MCF 10A (cell line): ENCODE measurements at regions not wholly inside any gene's neighbourhood (a gene's known extent, or its start where the extent isn't known, plus 50 kb on each side); places are given as distances from the start of the nearest gene placed in this dataset.
A peak's percentile ranks its signal among the peaks of the same experiment; 100 is the strongest.

Source experiments
- BruUV-seq: library from RNA; stranded (reverse); fragments of 400-500 nt; replicated peaks from 2 replicates; lab custom pipeline; 2021; lab: Mats Ljungman, UMichigan
- CTCF ChIA-PET: fragments of 300-600 bp; sonication (Branson Sonifier 250); formaldehyde crosslinking; extraction: SDS; loops from one replicate; lab custom pipeline; 2021; ENCODE audit warnings: antibody characterized with exemption, inconsistent platforms; lab: Yijun Ruan, JAX
- POLR2A ChIA-PET: fragments of 300-600, 350-650 bp; sonication (Branson Sonifier 250); formaldehyde crosslinking; extraction: SDS; loops from one replicate; lab custom pipeline; 2020; ENCODE audit warnings: antibody characterized with exemption, inconsistent platforms; lab: Yijun Ruan, JAX
- DNase-seq: peaks from one replicate; pipeline ENCODE4 v3.0.0-alpha.2; 2018; ENCODE audit not compliant: unreplicated experiment
- H3K27ac Mint-ChIP-seq: one replicate; pipeline ENCODE4 v1.8.0; 2022; ENCODE audit warnings: mild to moderate bottlenecking, low read depth, mixed read lengths; ENCODE audit not compliant: unreplicated experiment
- H3K27me3 Mint-ChIP-seq: one replicate; pipeline ENCODE4 v1.8.0; 2022; ENCODE audit warnings: mixed read lengths; ENCODE audit not compliant: insufficient read depth, unreplicated experiment
- H3K36me3 Mint-ChIP-seq: one replicate; pipeline ENCODE4 v1.8.0; 2022; ENCODE audit warnings: mild to moderate bottlenecking, moderate library complexity, mixed read lengths; ENCODE audit not compliant: insufficient read depth, unreplicated experiment
- H3K4me1 Mint-ChIP-seq: one replicate; pipeline ENCODE4 v1.8.0; 2022; ENCODE audit warnings: mixed read lengths; ENCODE audit not compliant: insufficient read depth, unreplicated experiment
- H3K4me3 Mint-ChIP-seq: one replicate; pipeline ENCODE4 v1.8.0; 2022; ENCODE audit warnings: mild to moderate bottlenecking, moderate library complexity, mixed read lengths; ENCODE audit not compliant: unreplicated experiment
- H3K9me3 Mint-ChIP-seq: one replicate; pipeline ENCODE4 v1.8.0; 2022; ENCODE audit warnings: mixed read lengths; ENCODE audit not compliant: unreplicated experiment
- CTCF ChIP-seq: fragments of 200-600 bp; IDR thresholded peaks from one replicate; pipeline ENCODE4 v1.8.0; 2022; ENCODE audit warnings: antibody characterized with exemption, mild to moderate bottlenecking; ENCODE audit not compliant: unreplicated experiment
- intact Hi-C: fragments of 100-400 bp; cut with micrococcal nuclease; formaldehyde crosslinking; loops from 2 replicates; pipeline ENCODE4 v1.14.1; 2022

GRCh38 chr4:123659730-123660129 lies 263.1 kb downstream of the SPRY1 start:
- Mint-ChIP-seq H3K4me3 (no peak overlapping the region), H3K4me1 (no peaks in the 10 kb centered on the region), H3K27ac (no peak overlapping the region), H3K36me3 (no peaks in the 10 kb centered on the region), H3K9me3 (no peaks in the 10 kb centered on the region), H3K27me3 (no peaks in the 10 kb centered on the region)
- CTCF ChIA-PET = interaction anchor here (0.7 to 6.8 kb wide), 15 partner anchors 9 to 663 kb away, joined by 3 to 55 read pairs (median 5); no protein-coding TSS in a partner anchor
- POLR2A ChIA-PET = interaction anchor here (0.6 to 1.2 kb wide), 4 partner anchors 261 to 548 kb away, joined by 3 to 7 read pairs (median 4); no protein-coding TSS in a partner anchor
- intact Hi-C loops = loop anchor here (2.0 to 5.0 kb wide), 3 partner anchors 269 to 603 kb away; no protein-coding TSS in a partner anchor
- peak; percentile 39 for DNase-seq
- no TSS peak for BruUV-seq
- peak; percentile 23 for TF ChIP-seq CTCF

GRCh38 chr4:123661080-123661737 lies 264.6 kb downstream of the SPRY1 start:
- peak; percentile 39 for DNase-seq
- H3K4me1 Mint-ChIP-seq = no peaks in the 10 kb centered on the region
- intact Hi-C loops = loop anchor here (1.0 to 5.0 kb wide), 8 partner anchors 96 to 601 kb away; no protein-coding TSS in a partner anchor
- H3K27me3 Mint-ChIP-seq = no peaks in the 10 kb centered on the region
- H3K9me3 Mint-ChIP-seq = no peaks in the 10 kb centered on the region
- peak; percentile 46 for TF ChIP-seq CTCF
- CTCF ChIA-PET = interaction anchor here (0.6 to 6.8 kb wide), 55 partner anchors 10 to 909 kb away, joined by 3 to 55 read pairs (median 4); partner anchors contain the start of gene SPRY1
- no peaks in the 10 kb centered on the region for H3K36me3 Mint-ChIP-seq
- no TSS peak for BruUV-seq
- no peak overlapping the region for H3K4me3 Mint-ChIP-seq
- H3K27ac Mint-ChIP-seq = no peak overlapping the region
- POLR2A ChIA-PET = interaction anchor here (0.6 to 2.5 kb wide), 4 partner anchors 137 to 650 kb away, joined by 3 to 9 read pairs (median 6); partner anchors contain the start of gene SPRY1

- no peak overlapping the region for H3K27ac Mint-ChIP-seq
Observed at GRCh38 chr4:123662827-123663226, 266.2 kb downstream of the SPRY1 start.

More at GRCh38 chr4:123662827-123663226, 266.2 kb downstream of the SPRY1 start:
- intact Hi-C loops = loop anchor here (5.0 kb wide), 1 partner anchor 599 kb away; no protein-coding TSS in a partner anchor
- no peak for DNase-seq
- ChIA-PET POLR2A (no interaction called here), CTCF (interaction anchor here (0.6 to 6.8 kb wide), 10 partner anchors 14 to 1785 kb away, joined by 3 to 55 read pairs (median 3); no protein-coding TSS in a partner anchor)
- Mint-ChIP-seq H3K4me1 (no peaks in the 10 kb centered on the region), H3K9me3 (no peaks in the 10 kb centered on the region), H3K4me3 (no peak overlapping the region), H3K36me3 (no peaks in the 10 kb centered on the region), H3K27me3 (no peaks in the 10 kb centered on the region)
- no TSS peak for BruUV-seq
- no peak for TF ChIP-seq CTCF
